C4-2B (cell line): ENCODE measurements at regions not wholly inside any gene's neighbourhood (a gene's known extent, or its start where the extent isn't known, plus 50 kb on each side); places are given as distances from the start of the nearest gene placed in this dataset.
A peak's percentile ranks its signal among the peaks of the same experiment; 100 is the strongest.

Experiments used
- H3K27ac ChIP-seq: fragments of 450-650 bp; 2 replicates; pipeline ENCODE4 v1.5.1; 2017
- CTCF ChIP-seq: fragments of 450-650 bp; conservative IDR thresholded peaks from 2 replicates; pipeline ENCODE4 v1.5.1; 2017; ENCODE audit warnings: mild to moderate bottlenecking
- ZFX ChIP-seq: fragments of 450-650 bp; IDR thresholded peaks from 2 replicates; pipeline ENCODE4 v1.6.1; 2017

GRCh38 chr4:23353200-23353599 is 536.6 kb downstream of the PPARGC1A start:
- H3K27ac ChIP-seq, result no peak overlapping the region

GRCh38 chr4:23348789-23349498 is 540.9 kb downstream of the PPARGC1A start:
- H3K27ac ChIP-seq, result no peak overlapping the region
- no peak for TF ChIP-seq CTCF

More at GRCh38 chr4:23353200-23353599, 536.6 kb downstream of the PPARGC1A start:
- no peak for TF ChIP-seq ZFX
- TF ChIP-seq CTCF, result no peak

- peak; percentile 23; the same call in 1 of the 2 replicates for TF ChIP-seq CTCF
- TF ChIP-seq ZFX, result no peak
- no peak overlapping the region for H3K27ac ChIP-seq
Measured at GRCh38 chr4:23337292-23337691, 552.6 kb downstream of the PPARGC1A start.

GRCh38 chr4:23333946-23334878 is 555.6 kb downstream of the PPARGC1A start:
- TF ChIP-seq ZFX (no peak), CTCF (no peak)
- H3K27ac ChIP-seq, result no peak overlapping the region

- H3K27ac ChIP-seq, result no peak overlapping the region
- no peak for TF ChIP-seq CTCF
- no peak for TF ChIP-seq ZFX
Measured at GRCh38 chr4:23333556-23333945, 556.3 kb downstream of the PPARGC1A start.

- no peak for TF ChIP-seq CTCF
- no peak for TF ChIP-seq ZFX
- H3K27ac ChIP-seq, result no peak overlapping the region
Measured at GRCh38 chr4:23332313-23332712, 557.5 kb downstream of the PPARGC1A start.

- TF ChIP-seq ZFX (no peak), CTCF (no peak)
- H3K27ac ChIP-seq, result no peak overlapping the region
Measured at GRCh38 chr4:23327120-23327519, 562.7 kb downstream of the PPARGC1A start.
